T-helper 1 cell (primary cell): ENCODE measurements at regions not wholly inside any gene's neighbourhood (a gene's known extent, or its start where the extent isn't known, plus 50 kb on each side); places are given as distances from the start of the nearest gene placed in this dataset.

Experiments used
- DNase-seq, 5 donors: peaks; one replicate each; pipeline ENCODE4 v3.0.0-alpha.2; 2012 to 2020

GRCh38 chr1:163013826-163014600 is 55.1 kb upstream of the RGS4 start:
- DNase-seq, result no peak

DNA sequence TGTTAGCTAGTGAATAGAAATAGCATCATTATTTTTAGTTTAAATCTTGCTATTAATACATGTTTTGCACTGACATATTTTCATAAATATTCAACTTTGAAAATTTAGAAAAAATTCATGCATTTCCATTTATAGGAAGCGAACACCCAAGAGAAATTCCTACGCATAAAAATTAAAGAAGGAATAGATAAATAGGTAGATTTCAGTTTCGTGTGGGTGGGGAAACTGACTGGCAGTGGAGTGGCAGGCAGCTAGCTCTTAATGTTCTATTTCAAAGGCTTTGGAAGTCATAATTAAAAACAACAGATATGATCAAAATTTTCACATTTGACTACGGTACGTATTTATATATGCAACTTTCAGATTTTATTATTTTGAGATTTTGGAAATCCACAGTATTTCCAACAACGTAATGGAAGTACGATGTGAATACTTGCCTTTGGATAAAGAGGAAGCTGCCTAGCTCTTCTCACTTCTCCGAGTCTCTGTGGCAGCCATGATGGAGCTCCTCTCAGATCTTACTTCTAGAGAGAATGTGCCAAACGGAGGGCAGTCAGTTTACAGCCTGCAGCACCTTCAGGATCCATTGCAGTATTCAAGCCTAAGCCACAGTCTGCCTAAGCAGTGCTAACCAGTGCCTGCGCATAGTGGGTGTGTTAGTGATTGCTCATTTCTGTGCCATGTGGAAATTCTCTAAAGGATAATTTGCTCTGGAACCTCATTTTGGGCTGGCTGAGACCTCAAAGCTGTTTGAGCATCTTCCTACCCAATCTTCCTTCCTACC is 62.9 kb upstream of the RGS4 start:
- no peak for DNase-seq

DNA sequence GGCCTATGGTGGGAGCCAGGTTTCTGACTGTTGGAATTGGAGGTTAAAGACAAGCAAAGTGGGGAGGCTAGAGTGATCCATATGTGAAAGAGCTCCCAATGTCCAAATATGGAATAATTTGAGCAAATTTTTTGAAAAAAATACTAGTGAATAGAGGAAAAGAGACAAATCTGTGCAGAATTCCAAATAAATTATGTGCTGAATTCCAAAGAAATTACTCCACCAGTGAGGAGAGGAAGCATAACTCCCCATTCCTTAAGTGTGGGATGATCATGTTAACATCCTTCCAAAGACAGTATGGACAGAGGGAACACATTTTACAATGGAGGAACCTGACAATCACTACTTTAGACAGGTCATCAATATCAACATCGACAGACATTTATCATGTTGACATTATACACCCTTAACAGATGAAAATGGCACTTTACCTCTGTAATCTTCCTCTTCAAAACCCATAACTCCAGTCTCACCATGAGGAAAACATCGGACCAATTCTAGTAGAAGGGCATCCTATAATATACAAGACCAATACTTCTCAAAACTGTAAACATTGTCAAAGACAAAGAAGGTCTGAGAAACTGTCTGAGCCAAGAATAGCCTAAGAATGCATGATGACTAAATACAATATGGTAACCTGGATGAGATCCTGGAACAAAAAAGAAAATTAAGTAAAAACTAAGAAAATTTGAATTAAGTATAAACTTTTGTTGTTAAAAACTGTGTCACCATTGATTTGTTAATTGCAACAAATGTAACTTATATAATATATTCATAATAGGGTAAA is 71.5 kb upstream of the RGS4 start:
- no peak for DNase-seq

DNA sequence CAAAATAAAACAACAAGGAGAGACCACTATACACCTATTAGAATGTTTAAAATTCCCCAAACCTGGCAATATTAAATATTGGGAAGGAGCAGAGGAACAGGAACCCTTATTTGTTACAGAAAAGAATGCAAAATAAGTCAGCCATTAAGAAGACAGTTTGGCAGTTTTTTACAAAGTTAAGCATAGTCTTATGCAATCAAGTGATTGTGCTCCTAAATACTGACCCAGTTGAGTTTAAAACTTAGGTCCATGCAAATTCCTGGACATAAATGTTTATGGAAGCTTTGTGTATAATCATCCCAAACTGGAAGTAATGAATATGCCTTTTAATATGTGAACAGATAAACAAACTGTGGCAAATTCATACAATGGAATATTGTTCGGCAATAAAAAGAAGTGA is 72.9 kb upstream of the RGS4 start:
- no peak for DNase-seq

GRCh38 chr1:162994921-162995320 is 74.2 kb upstream of the RGS4 start:
- DNase-seq, result no peak

- DNase-seq, result no peak
These were observed 75.3 kb upstream of the RGS4 start for GRCh38 chr1:162993846-162994245.

DNA sequence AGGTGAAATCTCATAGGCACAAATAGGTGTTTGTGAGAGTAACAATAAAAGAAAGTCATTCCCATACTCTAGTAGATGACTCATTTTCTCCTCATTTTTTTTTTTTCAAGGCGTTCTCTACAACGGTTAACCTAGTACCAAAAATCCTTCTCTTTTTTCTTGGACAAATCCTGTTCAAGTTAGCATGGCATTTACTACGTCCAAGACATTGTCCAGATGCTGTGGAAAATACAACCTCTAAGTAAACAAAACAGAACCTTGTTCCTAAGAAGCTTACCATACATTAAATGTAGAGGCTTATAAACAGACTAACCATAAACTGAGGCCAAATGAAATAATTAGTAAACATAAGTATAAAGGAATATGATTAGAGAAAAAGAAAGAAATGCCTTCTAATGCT is 76.2 kb upstream of the RGS4 start:
- no peak for DNase-seq

- no peak for DNase-seq
These were observed 77.7 kb upstream of the RGS4 start for GRCh38 chr1:162991444-162991843.

- DNase-seq, result no peak
These were observed 78.5 kb upstream of the RGS4 start for GRCh38 chr1:162990665-162991064.

GRCh38 chr1:162988869-162989268 is 80.3 kb upstream of the RGS4 start:
- DNase-seq, result no peak

DNA sequence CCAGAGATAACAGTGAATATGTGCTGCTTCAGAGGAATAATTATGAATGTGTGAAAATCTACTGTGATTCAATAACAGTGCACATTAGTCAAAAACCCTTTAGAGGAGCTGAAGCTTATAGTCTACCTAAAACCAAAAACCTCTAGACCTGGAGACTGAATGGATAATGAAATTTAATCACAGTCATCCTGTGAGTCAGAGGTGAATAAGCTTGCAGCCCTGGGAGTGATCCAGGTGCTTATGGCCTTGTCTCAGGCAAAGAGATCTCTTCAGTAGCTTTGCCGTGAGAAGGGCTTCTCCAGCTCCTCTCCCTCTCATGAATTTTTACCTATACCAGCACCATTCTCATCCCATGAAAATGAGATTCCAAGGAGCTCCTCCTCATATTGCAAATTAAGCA is 81.3 kb upstream of the RGS4 start:
- DNase-seq, result no peak

GRCh38 chr1:162985816-162986435 is 83.2 kb upstream of the RGS4 start:
- no peak for DNase-seq

- no peak for DNase-seq
These were observed 84.5 kb upstream of the RGS4 start for GRCh38 chr1:162984699-162985098.

- DNase-seq, result no peak
These were observed 85.3 kb upstream of the RGS4 start for GRCh38 chr1:162983671-162984425.

DNA sequence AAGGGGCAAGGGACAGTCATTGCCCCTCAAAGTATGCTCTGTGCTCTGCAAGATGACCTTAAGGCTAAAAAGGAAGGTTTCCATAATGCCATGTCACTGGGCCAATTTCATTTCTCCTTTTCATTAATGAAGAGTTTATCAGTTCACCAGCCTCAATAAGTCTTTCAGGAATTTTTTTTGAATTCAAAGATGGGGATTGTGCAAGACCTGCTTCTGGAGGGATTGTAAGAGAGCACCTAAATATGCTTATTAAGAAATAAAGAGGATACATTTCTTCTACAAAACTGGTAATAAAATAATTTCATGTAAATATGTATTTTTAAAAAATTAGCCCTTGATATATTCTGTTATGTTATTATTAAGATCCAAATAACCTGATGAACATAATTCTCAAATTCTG is 86.8 kb upstream of the RGS4 start:
- no peak for DNase-seq

- DNase-seq, result no peak
These were observed 91.1 kb upstream of the RGS4 start for GRCh38 chr1:162977944-162978568.

DNA sequence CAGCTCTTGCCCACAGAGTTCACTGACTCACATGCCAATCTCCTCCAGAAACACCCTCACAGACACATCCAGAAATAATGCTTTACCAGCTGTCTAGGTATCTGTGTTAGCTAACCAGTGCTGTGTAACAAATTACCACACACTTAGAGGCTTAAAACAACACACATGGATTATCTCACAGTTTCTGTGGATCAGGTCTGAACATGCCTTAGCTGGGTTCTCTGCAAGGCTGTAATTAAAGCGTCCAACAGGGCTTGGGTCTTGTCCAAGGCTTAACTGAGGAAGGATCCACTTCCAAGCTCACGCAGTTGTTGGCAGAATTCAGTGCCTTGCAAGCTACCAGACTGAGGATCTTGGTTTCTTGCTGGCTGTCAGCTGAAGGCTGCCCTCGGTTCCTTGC is 92.5 kb upstream of the RGS4 start:
- DNase-seq, result no peak

GRCh38 chr1:162974810-162975209 is 94.4 kb upstream of the RGS4 start:
- no peak for DNase-seq

- DNase-seq, result no peak
These were observed 95.8 kb upstream of the RGS4 start for GRCh38 chr1:162973381-162973795.

GRCh38 chr1:162972773-162973172 is 96.4 kb upstream of the RGS4 start:
- no peak for DNase-seq

DNA sequence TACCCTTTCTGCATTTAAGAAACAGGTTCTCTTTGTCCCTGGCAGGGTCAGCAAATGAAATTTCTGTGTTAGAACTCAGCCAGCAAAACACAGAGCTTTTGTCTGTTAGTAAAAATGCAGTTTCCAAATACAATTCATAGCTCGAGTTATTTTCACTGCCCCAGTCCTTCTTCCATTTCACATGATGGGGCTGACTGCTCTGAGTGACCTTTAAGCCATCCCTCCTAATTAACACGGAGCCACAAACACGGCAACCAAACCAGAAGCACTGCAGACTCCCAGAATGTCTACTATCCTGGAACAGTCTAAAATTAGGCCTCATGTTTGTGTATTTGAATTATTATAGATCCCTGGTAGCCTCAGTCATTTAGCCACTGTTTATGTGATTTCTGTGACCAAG is 99.1 kb upstream of the RGS4 start:
- DNase-seq, result no peak

GRCh38 chr1:162966613-162967012 is 102.5 kb upstream of the RGS4 start:
- DNase-seq, result no peak
